HEK293 (cell line): ENCODE measurements at regions not wholly inside any gene's neighbourhood (a gene's known extent, or its start where the extent isn't known, plus 50 kb on each side); places are given as distances from the start of the nearest gene placed in this dataset.

ENCODE experiments used
- MZF1 ChIP-seq: fragments of 450-650 bp; formaldehyde crosslinking; IDR thresholded peaks from 2 replicates; pipeline ENCODE4 v1.5.1; 2017; ENCODE audit warnings: missing biosample characterization, missing genetic modification characterization, borderline replicate concordance
- PRDM1 ChIP-seq: fragments of 450-650 bp; formaldehyde crosslinking; IDR thresholded peaks from 2 replicates; pipeline ENCODE4; 2016; ENCODE audit warnings: missing biosample characterization, missing genetic modification characterization
- TCF7L2 ChIP-seq: IDR thresholded peaks from 2 replicates; pipeline ENCODE4 v1.6.1; 2011; ENCODE audit warnings: low read depth, mild to moderate bottlenecking, inconsistent platforms, low read length, moderate library complexity, borderline replicate concordance
- YY1 ChIP-seq: fragments of 450-650 bp; formaldehyde crosslinking; IDR thresholded peaks from 2 replicates; pipeline ENCODE4 v1.5.1; 2018; ENCODE audit warnings: missing biosample characterization, missing genetic modification characterization
- ZBTB17 ChIP-seq: fragments of 450-650 bp; formaldehyde crosslinking; IDR thresholded peaks from 2 replicates; pipeline ENCODE4 v1.5.1; 2016; ENCODE audit warnings: missing biosample characterization, missing genetic modification characterization
- ZFP3 ChIP-seq: fragments of 450-650 bp; formaldehyde crosslinking; IDR thresholded peaks from 2 replicates; pipeline ENCODE4 v1.5.1; 2016; ENCODE audit warnings: low read depth, missing biosample characterization, missing genetic modification characterization
- ZNF114 ChIP-seq: fragments of 450-650 bp; formaldehyde crosslinking; IDR thresholded peaks from 2 replicates; pipeline ENCODE4 v1.5.0; 2017; ENCODE audit warnings: missing biosample characterization, missing genetic modification characterization
- ZNF501 ChIP-seq: fragments of 450-650 bp; formaldehyde crosslinking; IDR thresholded peaks from 2 replicates; pipeline ENCODE4 v1.5.1; 2016; ENCODE audit warnings: missing biosample characterization, missing genetic modification characterization
- ZNF561 ChIP-seq: fragments of 450-650 bp; IDR thresholded peaks from 2 replicates; pipeline ENCODE4 v1.5.1; 2018; ENCODE audit warnings: missing biosample characterization, missing genetic modification characterization, borderline replicate concordance
- ZNF701 ChIP-seq: fragments of 450-650 bp; formaldehyde crosslinking; IDR thresholded peaks from 2 replicates; pipeline ENCODE4 v1.5.1; 2016; ENCODE audit warnings: missing biosample characterization, missing genetic modification characterization
- ZSCAN16 ChIP-seq: fragments of 450-650 bp; formaldehyde crosslinking; IDR thresholded peaks from 2 replicates; pipeline ENCODE4 v1.5.1; 2016; ENCODE audit warnings: missing biosample characterization, missing genetic modification characterization
- TF ChIP-seq, protein P1 (sequence below): fragments of 450-650 bp; formaldehyde crosslinking; IDR thresholded peaks from 2 replicates; pipeline ENCODE4 v1.5.1; 2016; ENCODE audit warnings: missing biosample characterization, missing genetic modification characterization
- TF ChIP-seq, protein P2 (sequence below): fragments of 450-650 bp; formaldehyde crosslinking; IDR thresholded peaks from 2 replicates; pipeline ENCODE4 v1.5.1; 2016; ENCODE audit warnings: missing biosample characterization, missing genetic modification characterization
- TF ChIP-seq, protein P3 (sequence below): fragments of 450-650 bp; formaldehyde crosslinking; IDR thresholded peaks from 2 replicates; pipeline ENCODE4 v1.5.1; 2016; ENCODE audit warnings: missing biosample characterization, missing genetic modification characterization, borderline replicate concordance

DNA sequence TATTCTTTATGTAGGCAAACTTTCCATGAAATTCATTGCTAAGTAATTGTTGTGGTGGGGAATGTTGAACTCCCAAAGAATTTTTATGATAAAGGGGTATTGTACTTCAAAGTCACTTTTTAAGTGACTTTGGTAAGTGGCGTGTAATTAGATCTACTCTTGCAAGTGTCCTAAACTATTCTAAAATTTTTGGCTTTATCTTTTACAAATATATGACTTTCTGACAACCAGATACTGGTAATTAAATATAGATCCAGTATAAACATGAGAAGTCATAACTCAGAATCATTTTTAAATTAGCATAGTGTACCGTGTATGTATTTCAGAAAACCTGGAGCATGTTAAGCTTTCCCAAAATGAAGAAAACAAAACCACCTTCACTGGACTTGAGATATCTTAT lies 84.7 kb upstream of the HGF start:
- TF ChIP-seq MZF1 (tag by site-specific recombination) (no peak), PRDM1 (tag by site-specific recombination) (no peak), ZNF501 (tag by site-specific recombination) (no peak), ZNF701 (no peak), ZSCAN16 (tag by site-specific recombination) (no peak), ZNF114 (tag by site-specific recombination) (no peak), TCF7L2 (no peak), YY1 (tag by site-specific recombination) (no peak), ZFP3 (tag by site-specific recombination) (no peak), ZNF561 (no peak), ZBTB17 (no peak)
- TF ChIP-seq, protein P1, sequence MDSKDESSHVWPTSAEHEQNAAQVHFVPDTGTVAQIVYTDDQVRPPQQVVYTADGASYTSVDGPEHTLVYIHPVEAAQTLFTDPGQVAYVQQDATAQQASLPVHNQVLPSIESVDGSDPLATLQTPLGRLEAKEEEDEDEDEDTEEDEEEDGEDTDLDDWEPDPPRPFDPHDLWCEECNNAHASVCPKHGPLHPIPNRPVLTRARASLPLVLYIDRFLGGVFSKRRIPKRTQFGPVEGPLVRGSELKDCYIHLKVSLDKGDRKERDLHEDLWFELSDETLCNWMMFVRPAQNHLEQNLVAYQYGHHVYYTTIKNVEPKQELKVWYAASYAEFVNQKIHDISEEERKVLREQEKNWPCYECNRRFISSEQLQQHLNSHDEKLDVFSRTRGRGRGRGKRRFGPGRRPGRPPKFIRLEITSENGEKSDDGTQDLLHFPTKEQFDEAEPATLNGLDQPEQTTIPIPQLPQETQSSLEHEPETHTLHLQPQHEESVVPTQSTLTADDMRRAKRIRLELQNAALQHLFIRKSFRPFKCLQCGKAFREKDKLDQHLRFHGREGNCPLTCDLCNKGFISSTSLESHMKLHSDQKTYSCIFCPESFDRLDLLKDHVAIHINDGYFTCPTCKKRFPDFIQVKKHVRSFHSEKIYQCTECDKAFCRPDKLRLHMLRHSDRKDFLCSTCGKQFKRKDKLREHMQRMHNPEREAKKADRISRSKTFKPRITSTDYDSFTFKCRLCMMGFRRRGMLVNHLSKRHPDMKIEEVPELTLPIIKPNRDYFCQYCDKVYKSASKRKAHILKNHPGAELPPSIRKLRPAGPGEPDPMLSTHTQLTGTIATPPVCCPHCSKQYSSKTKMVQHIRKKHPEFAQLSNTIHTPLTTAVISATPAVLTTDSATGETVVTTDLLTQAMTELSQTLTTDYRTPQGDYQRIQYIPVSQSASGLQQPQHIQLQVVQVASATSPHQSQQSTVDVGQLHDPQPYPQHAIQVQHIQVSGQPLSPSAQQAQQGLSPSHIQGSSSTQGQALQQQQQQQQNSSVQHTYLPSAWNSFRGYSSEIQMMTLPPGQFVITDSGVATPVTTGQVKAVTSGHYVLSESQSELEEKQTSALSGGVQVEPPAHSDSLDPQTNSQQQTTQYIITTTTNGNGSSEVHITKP (tag by site-specific recombination) = no peak
- TF ChIP-seq, protein P2, sequence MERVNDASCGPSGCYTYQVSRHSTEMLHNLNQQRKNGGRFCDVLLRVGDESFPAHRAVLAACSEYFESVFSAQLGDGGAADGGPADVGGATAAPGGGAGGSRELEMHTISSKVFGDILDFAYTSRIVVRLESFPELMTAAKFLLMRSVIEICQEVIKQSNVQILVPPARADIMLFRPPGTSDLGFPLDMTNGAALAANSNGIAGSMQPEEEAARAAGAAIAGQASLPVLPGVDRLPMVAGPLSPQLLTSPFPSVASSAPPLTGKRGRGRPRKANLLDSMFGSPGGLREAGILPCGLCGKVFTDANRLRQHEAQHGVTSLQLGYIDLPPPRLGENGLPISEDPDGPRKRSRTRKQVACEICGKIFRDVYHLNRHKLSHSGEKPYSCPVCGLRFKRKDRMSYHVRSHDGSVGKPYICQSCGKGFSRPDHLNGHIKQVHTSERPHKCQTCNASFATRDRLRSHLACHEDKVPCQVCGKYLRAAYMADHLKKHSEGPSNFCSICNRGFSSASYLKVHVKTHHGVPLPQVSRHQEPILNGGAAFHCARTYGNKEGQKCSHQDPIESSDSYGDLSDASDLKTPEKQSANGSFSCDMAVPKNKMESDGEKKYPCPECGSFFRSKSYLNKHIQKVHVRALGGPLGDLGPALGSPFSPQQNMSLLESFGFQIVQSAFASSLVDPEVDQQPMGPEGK = no peak
- TF ChIP-seq, protein P3, sequence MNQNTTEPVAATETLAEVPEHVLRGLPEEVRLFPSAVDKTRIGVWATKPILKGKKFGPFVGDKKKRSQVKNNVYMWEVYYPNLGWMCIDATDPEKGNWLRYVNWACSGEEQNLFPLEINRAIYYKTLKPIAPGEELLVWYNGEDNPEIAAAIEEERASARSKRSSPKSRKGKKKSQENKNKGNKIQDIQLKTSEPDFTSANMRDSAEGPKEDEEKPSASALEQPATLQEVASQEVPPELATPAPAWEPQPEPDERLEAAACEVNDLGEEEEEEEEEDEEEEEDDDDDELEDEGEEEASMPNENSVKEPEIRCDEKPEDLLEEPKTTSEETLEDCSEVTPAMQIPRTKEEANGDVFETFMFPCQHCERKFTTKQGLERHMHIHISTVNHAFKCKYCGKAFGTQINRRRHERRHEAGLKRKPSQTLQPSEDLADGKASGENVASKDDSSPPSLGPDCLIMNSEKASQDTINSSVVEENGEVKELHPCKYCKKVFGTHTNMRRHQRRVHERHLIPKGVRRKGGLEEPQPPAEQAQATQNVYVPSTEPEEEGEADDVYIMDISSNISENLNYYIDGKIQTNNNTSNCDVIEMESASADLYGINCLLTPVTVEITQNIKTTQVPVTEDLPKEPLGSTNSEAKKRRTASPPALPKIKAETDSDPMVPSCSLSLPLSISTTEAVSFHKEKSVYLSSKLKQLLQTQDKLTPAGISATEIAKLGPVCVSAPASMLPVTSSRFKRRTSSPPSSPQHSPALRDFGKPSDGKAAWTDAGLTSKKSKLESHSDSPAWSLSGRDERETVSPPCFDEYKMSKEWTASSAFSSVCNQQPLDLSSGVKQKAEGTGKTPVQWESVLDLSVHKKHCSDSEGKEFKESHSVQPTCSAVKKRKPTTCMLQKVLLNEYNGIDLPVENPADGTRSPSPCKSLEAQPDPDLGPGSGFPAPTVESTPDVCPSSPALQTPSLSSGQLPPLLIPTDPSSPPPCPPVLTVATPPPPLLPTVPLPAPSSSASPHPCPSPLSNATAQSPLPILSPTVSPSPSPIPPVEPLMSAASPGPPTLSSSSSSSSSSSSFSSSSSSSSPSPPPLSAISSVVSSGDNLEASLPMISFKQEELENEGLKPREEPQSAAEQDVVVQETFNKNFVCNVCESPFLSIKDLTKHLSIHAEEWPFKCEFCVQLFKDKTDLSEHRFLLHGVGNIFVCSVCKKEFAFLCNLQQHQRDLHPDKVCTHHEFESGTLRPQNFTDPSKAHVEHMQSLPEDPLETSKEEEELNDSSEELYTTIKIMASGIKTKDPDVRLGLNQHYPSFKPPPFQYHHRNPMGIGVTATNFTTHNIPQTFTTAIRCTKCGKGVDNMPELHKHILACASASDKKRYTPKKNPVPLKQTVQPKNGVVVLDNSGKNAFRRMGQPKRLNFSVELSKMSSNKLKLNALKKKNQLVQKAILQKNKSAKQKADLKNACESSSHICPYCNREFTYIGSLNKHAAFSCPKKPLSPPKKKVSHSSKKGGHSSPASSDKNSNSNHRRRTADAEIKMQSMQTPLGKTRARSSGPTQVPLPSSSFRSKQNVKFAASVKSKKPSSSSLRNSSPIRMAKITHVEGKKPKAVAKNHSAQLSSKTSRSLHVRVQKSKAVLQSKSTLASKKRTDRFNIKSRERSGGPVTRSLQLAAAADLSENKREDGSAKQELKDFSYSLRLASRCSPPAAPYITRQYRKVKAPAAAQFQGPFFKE (tag by site-specific recombination) = no peak
